Chondrocyte (in vitro differentiated cells): ENCODE measurements at regions not wholly inside any gene's neighbourhood (a gene's known extent, or its start where the extent isn't known, plus 50 kb on each side); places are given as distances from the start of the nearest gene placed in this dataset.
"Not testable (repeated sequence)": the region's sequence is repeated elsewhere in the genome, so short reads cannot be mapped to it uniquely, and the experiment has no call there.

Experiments
- DNase-seq: peaks from one replicate; pipeline ENCODE4 v3.0.0; 2021; ENCODE audit warnings: mixed read lengths, low spot score
- H3K27ac Mint-ChIP-seq: one replicate; pipeline ENCODE4 v1.8.0; 2021; ENCODE audit warnings: mild to moderate bottlenecking, moderate library complexity, mixed read lengths; ENCODE audit not compliant: unreplicated experiment
- H3K27me3 Mint-ChIP-seq: 2 replicates; pipeline ENCODE4 v1.8.0; 2021; ENCODE audit warnings: low read depth, mixed read lengths
- H3K36me3 Mint-ChIP-seq: 2 replicates; pipeline ENCODE4 v1.8.0; 2021; ENCODE audit warnings: low read depth, mixed read lengths
- H3K4me1 Mint-ChIP-seq: 2 replicates; pipeline ENCODE4 v1.8.0; 2021; ENCODE audit warnings: low read depth, mild to moderate bottlenecking, mixed read lengths
- H3K4me3 Mint-ChIP-seq: one replicate; pipeline ENCODE4 v1.8.0; 2021; ENCODE audit warnings: mild to moderate bottlenecking, moderate library complexity, mixed read lengths; ENCODE audit not compliant: unreplicated experiment
- H3K9me3 Mint-ChIP-seq: 2 replicates; pipeline ENCODE4 v1.8.0; 2021; ENCODE audit warnings: low read depth, mixed read lengths
- TF ChIP-seq, protein P1 (sequence below): fragments of 200-600 bp; sonication (generic); IDR thresholded peaks from 2 replicates; pipeline ENCODE4 v1.5.0; 2021; ENCODE audit warnings: antibody characterized with exemption, mild to moderate bottlenecking, moderate library complexity

- Mint-ChIP-seq H3K27me3 (peaks cover 5% of the 10 kb centered on the region), H3K4me3 (no peak overlapping the region), H3K4me1 (no peaks in the 10 kb centered on the region), H3K27ac (no peak overlapping the region), H3K36me3 (no peaks in the 10 kb centered on the region), H3K9me3 (no peaks in the 10 kb centered on the region)
- TF ChIP-seq, protein P1, sequence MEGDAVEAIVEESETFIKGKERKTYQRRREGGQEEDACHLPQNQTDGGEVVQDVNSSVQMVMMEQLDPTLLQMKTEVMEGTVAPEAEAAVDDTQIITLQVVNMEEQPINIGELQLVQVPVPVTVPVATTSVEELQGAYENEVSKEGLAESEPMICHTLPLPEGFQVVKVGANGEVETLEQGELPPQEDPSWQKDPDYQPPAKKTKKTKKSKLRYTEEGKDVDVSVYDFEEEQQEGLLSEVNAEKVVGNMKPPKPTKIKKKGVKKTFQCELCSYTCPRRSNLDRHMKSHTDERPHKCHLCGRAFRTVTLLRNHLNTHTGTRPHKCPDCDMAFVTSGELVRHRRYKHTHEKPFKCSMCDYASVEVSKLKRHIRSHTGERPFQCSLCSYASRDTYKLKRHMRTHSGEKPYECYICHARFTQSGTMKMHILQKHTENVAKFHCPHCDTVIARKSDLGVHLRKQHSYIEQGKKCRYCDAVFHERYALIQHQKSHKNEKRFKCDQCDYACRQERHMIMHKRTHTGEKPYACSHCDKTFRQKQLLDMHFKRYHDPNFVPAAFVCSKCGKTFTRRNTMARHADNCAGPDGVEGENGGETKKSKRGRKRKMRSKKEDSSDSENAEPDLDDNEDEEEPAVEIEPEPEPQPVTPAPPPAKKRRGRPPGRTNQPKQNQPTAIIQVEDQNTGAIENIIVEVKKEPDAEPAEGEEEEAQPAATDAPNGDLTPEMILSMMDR: no peak
- no peak for DNase-seq
These were observed 66.9 kb upstream of the PLAAT1 start for GRCh38 chr3:193174140-193174539.

- not testable (repeated sequence) for DNase-seq, H3K4me3 Mint-ChIP-seq, H3K27ac Mint-ChIP-seq, H3K27me3 Mint-ChIP-seq, H3K36me3 Mint-ChIP-seq, H3K4me1 Mint-ChIP-seq
- peaks cover 16% of the 10 kb centered on the region for H3K9me3 Mint-ChIP-seq
These were observed 61.5 kb upstream of the PLAAT1 start for GRCh38 chr3:193179332-193180012.

- Mint-ChIP-seq H3K9me3 (peaks cover 4% of the 10 kb centered on the region), H3K4me3 (no peak overlapping the region), H3K27me3 (peaks cover 14% of the 10 kb centered on the region), H3K36me3 (no peaks in the 10 kb centered on the region), H3K4me1 (no peaks in the 10 kb centered on the region), H3K27ac (no peak overlapping the region)
- no peak for DNase-seq
- TF ChIP-seq, protein P1: no peak
These were observed 53.8 kb upstream of the PLAAT1 start for GRCh38 chr3:193187070-193187722.

GRCh38 chr3:193190146-193190786 is 50.8 kb upstream of the PLAAT1 start:
- H3K27me3 Mint-ChIP-seq: peaks cover 20% of the 10 kb centered on the region
- DNase-seq: no peak
- no peaks in the 10 kb centered on the region for H3K36me3 Mint-ChIP-seq
- TF ChIP-seq, protein P1: peak; percentile 53
- no peaks in the 10 kb centered on the region for H3K4me1 Mint-ChIP-seq
- no peak overlapping the region for H3K27ac Mint-ChIP-seq
- no peaks in the 10 kb centered on the region for H3K9me3 Mint-ChIP-seq
- H3K4me3 Mint-ChIP-seq: no peak overlapping the region
